ENCODE measurements at regions not wholly inside any gene's neighbourhood (a gene's known extent, or its start where the extent isn't known, plus 50 kb on each side); places are given as distances from the start of the nearest gene placed in this dataset.

GRCh38 chr1:184910691-184911091 lies 63.6 kb downstream of the NIBAN1 start:
- H3K4me3 ChIP-seq (ENCODE audit: low read depth, low read length), result no peak overlapping the region
- no peak for TF ChIP-seq CTCF (IDR thresholded peaks at IDR 0.05; ENCODE audit: low read depth, low read length, missing control alignments)
- DNase-seq (ENCODE audit: low read depth), result no peak
- in situ Hi-C loops (cut with HindIII; ENCODE audit: low sequenced_read_pairs), result no loop called here

- TF ChIP-seq CTCF (IDR thresholded peaks at IDR 0.05; ENCODE audit: low read depth, low read length, missing control alignments), result no peak
- DNase-seq (ENCODE audit: low read depth), result no peak
- in situ Hi-C loops (cut with HindIII; ENCODE audit: low sequenced_read_pairs), result no loop called here
- H3K4me3 ChIP-seq (ENCODE audit: low read depth, low read length), result no peak overlapping the region
These were observed 64.3 kb downstream of the NIBAN1 start for GRCh38 chr1:184910005-184910404.

- no peak overlapping the region for H3K4me3 ChIP-seq (ENCODE audit: low read depth, low read length)
- no peak for DNase-seq (ENCODE audit: low read depth)
- in situ Hi-C loops (cut with HindIII; ENCODE audit: low sequenced_read_pairs), result no loop called here
- no peak for TF ChIP-seq CTCF (IDR thresholded peaks at IDR 0.05; ENCODE audit: low read depth, low read length, missing control alignments)
These were observed 65.3 kb downstream of the NIBAN1 start for GRCh38 chr1:184909019-184909418.

- DNase-seq (ENCODE audit: low read depth), result no peak
- TF ChIP-seq CTCF (IDR thresholded peaks at IDR 0.05; ENCODE audit: low read depth, low read length, missing control alignments), result no peak
- in situ Hi-C loops (cut with HindIII; ENCODE audit: low sequenced_read_pairs), result no loop called here
- H3K4me3 ChIP-seq (ENCODE audit: low read depth, low read length), result no peak overlapping the region
These were observed 65.8 kb downstream of the NIBAN1 start for GRCh38 chr1:184908506-184908905.

- DNase-seq (ENCODE audit: low read depth), result no peak
- in situ Hi-C loops (cut with HindIII; ENCODE audit: low sequenced_read_pairs), result no loop called here
- TF ChIP-seq CTCF (IDR thresholded peaks at IDR 0.05; ENCODE audit: low read depth, low read length, missing control alignments), result no peak
- no peak overlapping the region for H3K4me3 ChIP-seq (ENCODE audit: low read depth, low read length)
These were observed 66.8 kb downstream of the NIBAN1 start for GRCh38 chr1:184907500-184907899.

- in situ Hi-C loops (cut with HindIII; ENCODE audit: low sequenced_read_pairs), result no loop called here
- no peak overlapping the region for H3K4me3 ChIP-seq (ENCODE audit: low read depth, low read length)
- DNase-seq (ENCODE audit: low read depth), result no peak
- TF ChIP-seq CTCF (IDR thresholded peaks at IDR 0.05; ENCODE audit: low read depth, low read length, missing control alignments), result no peak
These were observed 67.5 kb downstream of the NIBAN1 start for GRCh38 chr1:184906761-184907160.

Data from astrocyte of the cerebellum (primary cell).